Ammon's horn (tissue), 1 donor: ENCODE measurements at regions not wholly inside any gene's neighbourhood (a gene's known extent, or its start where the extent isn't known, plus 50 kb on each side); places are given as distances from the start of the nearest gene placed in this dataset.
"Not testable (repeated sequence)": the region's sequence is repeated elsewhere in the genome, so short reads cannot be mapped to it uniquely, and the experiment has no call there.

Experiments
- DNase-seq: peaks from one replicate; pipeline ENCODE4 v3.0.0-alpha.2; 2016; ENCODE audit warnings: low spot score

- not testable (repeated sequence) for DNase-seq
These were observed 242.7 kb upstream of the FOXF1 start for GRCh38 chr16:86267657-86268056.

DNA sequence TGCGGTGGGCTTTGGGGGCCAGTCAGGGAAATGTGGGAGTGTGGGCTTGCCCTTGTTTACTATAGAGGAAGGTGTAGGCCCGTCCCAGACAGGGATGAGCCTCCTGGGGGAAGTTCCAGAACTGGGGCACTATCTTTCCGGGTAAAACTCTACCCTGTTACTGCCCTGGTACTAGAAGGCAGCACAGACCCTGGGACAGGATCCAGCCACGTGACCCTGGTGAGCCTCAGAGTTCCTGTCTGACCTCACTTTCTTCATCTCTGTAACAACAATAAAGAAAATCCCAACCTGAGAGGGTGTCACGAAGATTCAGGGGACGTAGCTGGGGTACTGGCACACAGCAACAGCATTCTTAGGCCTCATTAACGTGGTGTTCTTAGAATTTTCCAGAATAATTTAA is 239.6 kb upstream of the FOXF1 start:
- no peak for DNase-seq

DNA sequence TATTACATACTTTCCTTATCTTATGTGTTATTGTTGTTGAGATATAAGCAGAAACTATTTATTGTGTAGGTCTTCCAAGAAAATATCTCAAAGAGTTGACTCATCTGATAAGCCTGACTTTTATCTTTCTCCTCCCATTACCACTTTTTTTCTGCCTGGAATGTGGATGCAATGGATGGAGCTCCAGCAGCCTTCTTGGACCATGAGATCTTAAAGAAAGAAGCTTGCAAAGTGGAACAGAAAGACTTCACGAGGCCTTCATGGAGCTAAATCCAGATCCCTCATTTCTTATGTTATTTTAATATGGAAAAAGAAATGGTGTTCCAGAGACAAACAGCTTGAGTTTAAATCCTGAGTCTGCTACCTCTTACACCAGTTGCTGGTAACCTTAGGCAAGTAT is 237.6 kb upstream of the FOXF1 start:
- DNase-seq = no peak

DNA sequence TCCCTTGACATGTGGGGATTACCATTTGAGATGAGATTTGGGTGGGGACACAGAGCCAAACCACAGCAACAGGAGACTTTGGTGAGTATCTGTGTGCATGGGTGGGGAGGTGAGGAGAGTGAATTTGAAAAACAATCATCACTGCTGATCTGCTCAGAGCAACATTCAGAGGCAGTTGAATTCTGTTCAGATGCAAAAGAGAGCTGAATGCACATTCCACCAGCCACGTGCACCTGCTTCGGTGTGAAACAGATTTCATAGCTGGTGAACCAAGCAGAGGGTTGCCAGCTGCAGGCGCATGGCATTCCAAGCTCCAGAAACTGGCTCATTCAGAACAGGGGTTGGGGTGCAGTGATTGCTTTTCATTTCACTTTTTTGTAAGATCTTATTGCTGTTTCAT is 233.1 kb upstream of the FOXF1 start:
- no peak for DNase-seq

GRCh38 chr16:86277859-86278258 is 232.5 kb upstream of the FOXF1 start:
- not testable (repeated sequence) for DNase-seq

DNA sequence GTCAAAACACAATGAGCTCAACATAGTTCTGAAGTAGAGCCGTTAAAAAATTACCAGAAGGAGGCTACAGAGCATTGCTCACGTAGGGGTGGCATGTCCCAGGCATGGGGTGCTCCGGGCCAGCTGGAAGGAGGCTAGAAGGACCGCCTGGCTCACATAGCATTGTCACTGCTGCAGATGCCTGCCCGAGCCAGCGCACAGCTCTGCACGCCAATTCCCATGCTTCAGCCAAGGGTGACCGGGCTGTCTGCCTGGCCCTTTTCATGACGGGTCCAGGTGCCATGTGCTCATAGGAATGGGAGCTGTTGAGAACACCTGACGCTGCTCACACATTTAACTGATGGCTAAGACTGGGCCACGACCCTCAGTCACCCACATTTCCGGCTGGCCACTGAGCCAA is 228.9 kb upstream of the FOXF1 start:
- DNase-seq = no peak

DNA sequence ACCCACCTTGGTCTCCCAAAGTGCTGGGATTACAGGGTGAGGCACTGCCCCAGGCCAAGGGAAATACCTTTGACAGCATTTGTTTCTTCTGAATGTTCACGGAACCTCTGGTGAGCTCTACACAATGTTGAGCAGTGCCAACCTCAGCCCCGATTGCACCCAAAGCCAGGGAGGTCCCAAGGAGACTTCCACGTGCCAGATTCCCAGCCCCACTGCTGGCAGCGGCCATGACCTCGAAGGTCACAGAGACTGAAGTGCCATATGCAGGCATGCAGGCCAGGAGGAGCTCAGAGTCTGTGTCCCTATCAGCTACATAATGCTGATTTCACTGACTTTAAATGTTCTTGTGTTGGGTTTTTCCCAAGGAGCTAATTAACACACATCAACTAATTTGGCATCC is 226.4 kb upstream of the FOXF1 start:
- no peak for DNase-seq

DNA sequence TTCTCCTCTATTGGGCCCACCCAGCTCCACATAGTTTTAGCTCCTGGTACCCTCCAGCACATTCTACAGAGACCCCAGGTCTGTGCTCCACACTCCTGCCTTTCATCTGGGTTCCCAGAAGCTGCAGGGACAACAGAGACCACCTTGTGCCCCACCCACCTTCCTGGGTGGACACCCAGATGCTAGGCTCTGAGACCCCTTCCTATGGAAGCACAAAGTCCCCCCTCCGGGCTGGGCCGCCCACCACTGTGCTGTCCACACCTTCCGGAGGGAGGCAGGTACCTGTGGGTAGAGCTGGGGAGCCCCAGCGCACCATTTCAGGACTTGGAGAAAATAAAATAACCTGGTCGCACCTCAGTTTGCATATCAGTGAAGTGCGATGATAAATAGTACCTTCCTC is 224.9 kb upstream of the FOXF1 start:
- DNase-seq = no peak

DNA sequence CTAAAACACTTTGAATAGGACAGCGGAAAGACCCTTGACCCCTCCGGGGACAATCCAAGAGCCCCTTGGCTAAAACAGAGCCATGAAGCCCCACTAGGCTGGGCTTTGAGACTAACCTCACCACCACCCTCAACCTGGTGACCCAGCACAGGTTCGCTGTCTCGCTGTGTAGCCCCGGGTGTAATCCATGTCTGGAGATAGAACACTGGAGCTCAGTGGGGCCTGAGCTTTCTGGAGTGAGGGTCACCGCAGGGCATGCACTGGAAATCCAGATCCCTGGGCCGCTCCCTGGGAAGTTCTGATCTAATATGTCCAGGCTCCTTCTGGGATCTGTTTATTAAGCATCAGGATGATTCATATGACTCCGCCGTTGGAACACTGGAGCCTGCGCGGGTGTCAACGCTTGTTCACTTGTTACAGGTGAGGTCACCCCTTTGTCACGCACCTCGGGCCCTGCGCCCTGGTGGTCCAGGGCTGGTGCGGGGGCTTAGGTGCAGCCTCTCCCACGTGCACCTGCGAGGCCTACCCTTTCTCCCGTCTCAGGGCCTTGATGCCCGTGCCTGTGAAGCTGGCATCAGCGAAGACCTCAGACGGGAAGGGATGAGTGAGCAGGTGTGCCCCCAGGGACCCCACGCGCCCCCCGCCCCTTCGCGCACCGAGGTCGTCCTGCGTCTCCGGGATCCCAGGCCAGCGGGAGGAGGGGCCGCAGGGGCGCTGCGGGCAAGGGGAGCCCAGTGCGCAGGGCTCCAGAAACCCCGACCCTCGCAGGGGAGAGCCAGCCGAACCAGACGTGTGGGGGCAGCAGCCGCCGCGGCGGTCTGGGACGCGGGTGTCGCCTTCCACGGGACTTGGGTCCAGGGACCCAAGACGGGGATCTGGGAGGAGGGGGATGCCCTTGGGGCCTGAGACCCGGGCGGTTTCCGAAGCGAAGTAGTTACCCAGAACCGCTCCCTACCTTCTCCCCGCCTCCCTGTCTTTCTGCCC is 224.1 kb upstream of the FOXF1 start:
- no peak for DNase-seq

DNA sequence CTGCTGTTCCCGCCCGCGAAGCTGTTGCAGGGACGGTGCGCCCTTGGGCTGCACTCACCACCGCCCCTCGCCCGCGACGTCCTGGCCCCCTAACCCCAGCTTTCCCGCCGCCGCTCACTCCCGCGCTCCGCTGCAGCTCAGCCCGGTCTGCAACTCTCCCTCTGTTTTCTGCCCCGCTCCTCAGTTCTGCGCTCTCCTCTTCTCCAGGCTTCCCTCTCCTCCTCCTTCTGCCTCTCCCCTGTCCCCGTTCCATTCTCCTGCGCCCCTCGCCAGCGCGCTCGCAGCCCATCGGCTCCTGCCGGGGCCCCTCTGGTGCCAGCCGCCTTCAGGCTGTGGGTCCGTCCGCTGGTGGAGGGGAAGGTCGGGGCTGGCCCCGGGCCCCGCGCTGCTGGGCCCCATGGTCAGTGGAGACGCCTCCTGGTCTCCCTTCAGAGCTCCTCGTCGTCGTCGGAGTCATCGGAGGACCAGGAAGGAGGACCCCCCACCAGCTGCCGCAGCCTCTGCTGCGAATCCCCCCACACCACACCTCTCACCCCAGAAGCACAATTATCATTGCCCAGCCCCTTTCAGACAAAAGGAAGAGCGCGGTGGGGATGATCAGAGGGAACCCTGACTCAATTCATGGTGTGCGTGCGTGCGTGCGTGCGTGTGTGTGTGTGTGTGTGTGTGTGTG is 223.2 kb upstream of the FOXF1 start:
- no peak for DNase-seq

- no peak for DNase-seq
These were observed 222.6 kb upstream of the FOXF1 start for GRCh38 chr16:86287664-86288201.

DNA sequence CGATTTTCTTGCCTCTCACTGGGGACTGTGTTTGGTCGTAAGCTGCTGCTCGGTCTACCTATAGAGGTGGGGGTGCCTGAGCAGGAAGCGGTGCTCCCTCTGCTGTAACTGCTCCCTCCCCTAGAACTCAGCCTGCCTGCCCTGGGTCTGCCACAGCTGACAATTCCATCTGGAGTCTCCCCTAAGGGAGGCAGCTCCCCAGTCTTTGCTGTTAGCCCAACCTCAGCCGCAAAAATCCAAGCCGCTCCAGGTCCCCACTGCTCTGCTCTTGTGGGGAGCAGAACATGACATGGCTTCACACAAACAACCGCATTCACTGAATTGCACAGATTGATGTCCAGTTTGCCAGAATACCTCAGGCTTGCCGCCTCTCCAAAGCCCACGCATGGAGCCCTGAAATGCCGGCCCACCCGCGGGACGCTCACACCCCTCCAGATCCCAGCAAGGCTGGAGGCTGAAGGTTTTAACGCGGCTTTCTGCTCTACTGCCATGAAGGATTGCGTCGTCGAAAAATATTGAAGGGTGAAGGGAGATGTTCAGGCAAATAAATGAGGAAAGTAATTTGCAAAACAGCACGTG is 221.5 kb upstream of the FOXF1 start:
- DNase-seq = no peak

DNA sequence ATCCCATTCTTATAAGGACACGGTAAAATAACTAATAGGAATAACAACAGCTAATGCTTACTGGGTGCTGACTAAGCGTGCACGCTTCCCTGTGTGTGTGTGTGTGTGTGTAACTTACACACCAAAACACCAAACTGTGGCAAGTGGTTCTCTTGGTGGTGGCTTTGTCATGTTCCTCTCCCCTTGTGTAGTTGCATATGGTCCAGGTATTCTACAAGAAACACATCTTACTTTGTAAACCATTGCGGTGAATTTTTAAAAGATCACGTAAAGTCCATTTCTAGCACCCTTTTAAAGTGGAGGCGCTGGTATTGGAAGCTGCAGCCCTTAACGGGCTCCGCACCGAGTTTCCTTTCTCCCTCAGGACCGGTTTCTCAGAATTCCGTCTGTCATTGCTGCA is 221.0 kb upstream of the FOXF1 start:
- no peak for DNase-seq

GRCh38 chr16:86289907-86290306 is 220.4 kb upstream of the FOXF1 start:
- DNase-seq = no peak

DNA sequence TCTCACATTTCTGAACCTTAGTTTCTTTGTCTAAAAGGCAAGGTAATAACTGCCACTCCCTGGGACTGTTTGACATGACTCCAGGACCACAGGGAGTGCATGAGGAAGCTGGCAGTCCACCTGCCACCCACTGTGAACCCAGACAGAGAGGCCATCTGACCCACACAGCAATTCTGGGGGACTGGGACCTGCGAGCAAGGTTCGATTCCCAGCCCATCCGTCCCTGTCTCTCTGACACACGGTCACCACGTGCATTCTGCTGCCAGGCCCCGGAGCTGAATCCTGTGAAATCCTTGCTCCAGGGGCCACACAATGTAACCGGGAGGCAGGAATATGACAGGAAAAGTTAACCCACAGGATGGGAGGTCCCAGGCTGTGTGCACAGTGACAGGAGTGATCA is 218.8 kb upstream of the FOXF1 start:
- no peak for DNase-seq

GRCh38 chr16:86292171-86292775 is 218.1 kb upstream of the FOXF1 start:
- DNase-seq = no peak

DNA sequence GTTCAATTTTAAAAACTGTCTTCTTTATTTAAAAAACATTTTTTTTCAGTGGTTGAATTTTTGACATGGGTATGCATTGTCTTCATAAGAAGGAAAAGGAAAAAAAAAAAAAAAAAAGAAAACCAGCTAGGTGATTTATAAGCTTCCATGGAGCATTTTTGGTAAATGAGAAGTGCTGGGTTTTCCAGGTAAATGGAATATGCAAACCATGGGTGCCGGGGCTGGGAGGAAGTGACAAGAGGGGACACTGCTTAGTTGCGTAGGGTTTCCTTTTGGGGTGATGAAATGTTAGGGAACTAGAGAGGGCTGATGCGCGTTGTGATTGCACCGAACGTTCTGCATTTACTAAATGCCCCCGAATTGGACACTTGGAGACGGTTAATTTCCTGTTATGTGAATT is 217.4 kb upstream of the FOXF1 start:
- DNase-seq = no peak

- no peak for DNase-seq
These were observed 216.4 kb upstream of the FOXF1 start for GRCh38 chr16:86293906-86294305.

GRCh38 chr16:86294535-86295196 is 215.7 kb upstream of the FOXF1 start:
- no peak for DNase-seq

- DNase-seq = no peak
These were observed 214.1 kb upstream of the FOXF1 start for GRCh38 chr16:86296256-86296655.

GRCh38 chr16:86297391-86297790 is 212.9 kb upstream of the FOXF1 start:
- no peak for DNase-seq
